ENCODE measurements at regions not wholly inside any gene's neighbourhood (a gene's known extent, or its start where the extent isn't known, plus 50 kb on each side); places are given as distances from the start of the nearest gene placed in this dataset.
"Not testable (repeated sequence)": the region's sequence is repeated elsewhere in the genome, so short reads cannot be mapped to it uniquely, and the experiment has no call there.

- no peak for DNase-seq (ENCODE audit: low read depth in 2 of 3, low spot score in 1 of 3)
Observed at GRCh38 chr13:61913183-61913582, 497.5 kb upstream of the PCDH20 start.

GRCh38 chr13:61908906-61909615 is 493.4 kb upstream of the PCDH20 start:
- no peak for DNase-seq (ENCODE audit: low read depth in 2 of 3, low spot score in 1 of 3)

- DNase-seq (ENCODE audit: low read depth in 2 of 3, low spot score in 1 of 3), result no peak
Observed at GRCh38 chr13:61905054-61905453, 489.4 kb upstream of the PCDH20 start.

DNA sequence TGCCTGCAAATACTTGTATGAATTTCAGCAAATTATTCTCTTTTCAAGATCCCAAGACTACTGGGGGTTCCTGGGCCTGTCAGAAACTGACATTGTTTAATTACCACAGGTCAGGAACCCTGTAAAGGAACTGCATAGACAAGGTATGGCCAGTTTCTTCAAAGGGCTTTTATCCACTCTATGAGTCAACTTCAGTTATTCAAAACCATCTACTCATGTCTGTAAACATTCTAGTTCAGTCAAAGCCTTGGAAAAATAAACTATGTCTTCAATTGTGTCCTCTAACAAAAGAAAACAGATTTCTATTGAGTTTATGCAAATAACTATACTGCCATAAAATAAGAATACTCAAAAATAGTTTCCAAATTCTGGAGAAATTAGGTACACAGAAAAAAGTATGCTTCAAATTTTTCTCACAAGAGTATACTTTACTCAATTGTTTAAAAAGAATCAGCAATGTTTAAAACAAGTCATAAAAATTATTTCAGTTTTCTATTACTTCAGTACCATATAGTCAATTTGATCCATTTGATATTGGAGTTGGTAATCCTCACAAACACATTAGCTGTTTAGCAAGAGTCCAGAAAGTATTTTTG is 486.4 kb upstream of the PCDH20 start:
- DNase-seq (ENCODE audit: low read depth in 2 of 3, low spot score in 1 of 3), result no peak

DNA sequence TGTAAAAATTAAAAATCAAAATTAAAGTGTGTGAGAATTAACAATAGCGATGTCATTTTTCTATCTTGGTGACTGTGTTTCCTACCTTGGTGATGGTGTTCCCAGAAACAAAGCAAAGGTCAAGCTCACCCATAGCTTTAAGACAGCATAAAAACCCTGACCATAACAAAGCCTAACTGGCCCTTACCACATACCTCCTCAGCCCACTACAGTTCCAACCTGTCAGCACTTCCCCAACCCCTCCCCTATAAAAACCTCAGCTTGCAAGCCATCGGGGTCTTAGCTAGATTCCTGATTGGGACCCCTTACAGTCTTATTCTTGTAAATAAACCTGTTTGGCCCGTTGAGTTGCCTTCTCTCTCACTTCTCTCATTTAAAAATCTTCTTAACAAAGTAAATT is 484.4 kb upstream of the PCDH20 start:
- DNase-seq (ENCODE audit: low read depth in 2 of 3, low spot score in 1 of 3), result no peak

DNA sequence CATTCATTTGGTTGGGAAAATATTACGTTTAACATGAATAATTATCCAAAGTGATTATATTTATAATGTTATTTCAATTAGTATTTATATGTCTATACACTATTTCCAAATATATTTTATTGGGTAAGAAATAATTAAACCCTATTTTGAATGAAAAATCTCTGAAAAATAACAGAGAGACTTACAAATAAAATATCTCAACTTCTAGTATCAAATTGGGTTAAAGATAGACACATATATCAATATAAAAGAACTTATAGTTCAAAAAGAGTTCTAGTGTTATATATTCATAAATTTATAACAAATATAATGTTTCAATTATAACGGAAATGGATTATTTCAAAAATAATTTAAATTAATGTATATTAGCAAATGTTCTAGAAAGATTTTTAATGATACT is 482.6 kb upstream of the PCDH20 start:
- DNase-seq (ENCODE audit: low read depth in 2 of 3, low spot score in 1 of 3), result no peak

GRCh38 chr13:61891401-61891800 is 475.8 kb upstream of the PCDH20 start:
- DNase-seq (ENCODE audit: low read depth in 2 of 3, low spot score in 1 of 3), result no peak

GRCh38 chr13:61884830-61885229 is 469.2 kb upstream of the PCDH20 start:
- no peak for DNase-seq (ENCODE audit: low read depth in 2 of 3, low spot score in 1 of 3)

DNA sequence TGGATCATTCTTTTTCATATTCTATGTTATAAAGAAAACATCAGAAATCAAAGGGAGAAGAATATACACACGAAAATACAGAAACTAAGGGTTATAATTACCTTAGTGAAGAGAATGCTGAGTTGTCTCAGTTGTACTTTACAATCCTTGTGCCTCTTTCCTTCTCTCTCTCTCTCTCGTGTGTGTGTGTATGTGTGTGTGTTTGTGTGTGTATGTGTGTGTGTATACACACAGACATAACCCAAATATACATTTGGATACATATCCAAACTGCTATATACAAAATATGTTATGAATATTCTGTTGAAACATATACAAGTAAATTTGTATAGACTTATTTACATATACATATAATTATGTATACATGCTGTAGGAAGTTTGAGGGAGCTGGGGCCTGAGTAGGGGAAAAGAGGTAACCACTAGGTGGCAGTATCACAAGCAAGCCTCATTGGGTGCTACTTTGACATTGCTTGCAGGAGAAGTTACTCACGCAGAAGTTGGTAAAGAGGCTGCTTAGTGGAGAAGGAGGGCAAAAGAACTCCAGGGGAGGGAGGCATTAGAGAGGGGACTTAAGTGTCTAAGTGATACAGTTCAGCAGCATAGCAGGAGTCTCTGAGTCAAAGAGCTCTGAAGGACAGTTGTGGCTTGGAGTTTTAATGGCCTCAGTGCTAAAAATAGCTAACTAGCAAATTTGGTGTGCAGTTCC is 465.1 kb upstream of the PCDH20 start:
- peak in 1 of 3 donors; percentile 8 for DNase-seq (ENCODE audit: low read depth in 2 of 3, low spot score in 1 of 3)

DNA sequence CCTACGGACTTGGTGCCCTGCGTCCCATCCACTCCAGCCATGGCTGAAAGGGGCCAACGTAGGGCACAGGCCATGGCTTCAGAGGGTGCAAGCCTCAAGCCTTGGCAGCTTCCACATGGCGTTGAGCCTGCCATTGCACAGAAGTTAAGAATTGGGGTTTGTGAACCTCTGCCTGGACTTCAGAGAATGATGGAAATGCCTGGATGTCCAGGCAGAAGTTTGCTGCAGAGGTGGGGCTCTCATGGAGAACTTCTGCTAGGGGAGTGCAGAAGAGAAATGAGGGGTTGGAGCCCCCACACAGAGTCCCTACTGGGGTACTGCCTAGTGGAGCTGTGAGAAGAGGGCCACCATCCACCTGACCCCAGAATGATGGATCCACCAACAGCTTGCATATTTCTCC is 462.9 kb upstream of the PCDH20 start:
- DNase-seq (ENCODE audit: low read depth in 2 of 3, low spot score in 1 of 3), result not testable (repeated sequence)

- no peak for DNase-seq (ENCODE audit: low read depth in 2 of 3, low spot score in 1 of 3)
Observed at GRCh38 chr13:61874970-61875579, 459.4 kb upstream of the PCDH20 start.

DNA sequence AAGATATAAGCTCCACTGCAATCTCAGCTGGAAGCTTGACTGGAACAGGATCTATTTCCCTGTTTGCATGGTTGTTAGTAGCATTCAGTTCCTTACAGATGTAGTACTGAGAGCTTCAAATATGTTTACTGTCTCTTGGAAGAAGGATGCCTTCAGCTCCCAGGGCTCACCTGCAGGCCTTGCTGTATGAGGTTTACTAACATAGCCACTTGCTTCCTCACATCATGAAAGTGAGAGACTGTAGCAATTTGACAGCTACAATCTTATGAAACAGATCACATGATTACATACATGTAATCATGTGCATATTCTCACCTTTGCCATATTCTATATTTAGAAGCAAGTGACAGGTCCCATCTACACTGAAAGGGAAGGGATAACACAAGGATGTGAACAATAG is 458.1 kb upstream of the PCDH20 start:
- no peak for DNase-seq (ENCODE audit: low read depth in 2 of 3, low spot score in 1 of 3)

DNA sequence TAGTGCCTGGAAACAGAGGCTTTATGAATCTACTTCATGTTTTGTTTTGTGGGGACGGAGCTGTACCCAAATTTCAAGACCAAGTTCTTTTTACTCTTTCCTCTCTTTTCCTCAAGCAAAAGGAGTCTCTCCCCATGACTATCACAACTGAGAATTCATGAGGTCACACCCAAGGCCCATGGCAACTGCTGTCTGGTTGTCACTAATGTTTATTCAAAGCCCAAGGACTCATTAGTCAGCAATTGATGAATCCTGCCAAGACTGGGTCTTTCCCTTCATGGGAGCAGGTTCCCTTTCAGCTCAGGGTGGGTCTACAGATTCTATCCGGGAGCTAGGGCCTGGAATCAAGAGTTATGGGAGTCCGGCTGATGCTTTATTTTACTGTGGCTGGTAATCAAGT is 441.5 kb upstream of the PCDH20 start:
- no peak for DNase-seq (ENCODE audit: low read depth in 2 of 3, low spot score in 1 of 3)

- no peak for DNase-seq (ENCODE audit: low read depth in 2 of 3, low spot score in 1 of 3)
Observed at GRCh38 chr13:61852116-61852619, 436.5 kb upstream of the PCDH20 start.

DNA sequence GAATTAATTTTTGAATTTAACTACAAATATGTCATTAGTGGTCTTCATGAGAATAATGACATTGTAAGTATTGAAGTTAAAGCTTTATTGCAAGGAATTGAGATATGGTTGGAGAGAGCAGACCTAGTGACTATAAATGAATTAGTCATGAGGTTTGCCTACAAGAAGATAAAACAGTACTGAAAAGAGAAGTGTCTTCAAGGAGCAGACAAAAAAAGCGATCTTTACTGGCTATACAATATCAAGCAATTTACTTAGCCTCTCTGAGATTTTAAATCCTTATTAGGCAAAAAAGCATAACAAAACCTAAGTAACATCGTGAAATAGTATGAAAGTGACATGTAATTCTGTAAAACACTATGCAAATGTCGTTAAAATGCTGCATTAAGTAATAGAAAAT is 435.1 kb upstream of the PCDH20 start:
- no peak for DNase-seq (ENCODE audit: low read depth in 2 of 3, low spot score in 1 of 3)

GRCh38 chr13:61838568-61838967 is 422.9 kb upstream of the PCDH20 start:
- no peak for DNase-seq (ENCODE audit: low read depth in 2 of 3, low spot score in 1 of 3)

- no peak for DNase-seq (ENCODE audit: low read depth in 2 of 3, low spot score in 1 of 3)
Observed at GRCh38 chr13:61833228-61833627, 417.6 kb upstream of the PCDH20 start.

- no peak for DNase-seq (ENCODE audit: low read depth in 2 of 3, low spot score in 1 of 3)
Observed at GRCh38 chr13:61831026-61831425, 415.4 kb upstream of the PCDH20 start.

- DNase-seq (ENCODE audit: low read depth in 2 of 3, low spot score in 1 of 3), result no peak
Observed at GRCh38 chr13:61830475-61830874, 414.8 kb upstream of the PCDH20 start.

DNA sequence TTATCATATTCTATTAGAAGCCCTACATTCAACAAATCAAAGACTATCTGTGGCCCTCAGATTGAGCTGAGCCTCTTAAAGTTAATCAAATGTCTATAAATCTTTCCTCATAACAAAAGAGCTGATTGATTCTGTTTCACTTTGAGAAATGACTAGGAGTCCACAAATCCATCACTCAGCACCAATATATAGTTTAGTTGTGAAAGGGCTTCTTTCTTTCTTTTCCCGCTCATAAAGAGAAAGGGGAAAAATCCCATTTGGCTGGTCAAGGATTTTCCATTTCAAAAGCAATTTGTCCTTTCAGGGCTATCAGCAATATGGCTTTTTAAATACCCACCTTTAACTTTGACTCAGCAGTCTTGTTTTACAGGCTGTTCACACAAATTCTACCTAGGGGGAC is 408.5 kb upstream of the PCDH20 start:
- DNase-seq (ENCODE audit: low read depth in 2 of 3, low spot score in 1 of 3), result no peak

GRCh38 chr13:61812286-61812685 is 396.6 kb upstream of the PCDH20 start:
- no peak for DNase-seq (ENCODE audit: low read depth in 2 of 3, low spot score in 1 of 3)

DNA sequence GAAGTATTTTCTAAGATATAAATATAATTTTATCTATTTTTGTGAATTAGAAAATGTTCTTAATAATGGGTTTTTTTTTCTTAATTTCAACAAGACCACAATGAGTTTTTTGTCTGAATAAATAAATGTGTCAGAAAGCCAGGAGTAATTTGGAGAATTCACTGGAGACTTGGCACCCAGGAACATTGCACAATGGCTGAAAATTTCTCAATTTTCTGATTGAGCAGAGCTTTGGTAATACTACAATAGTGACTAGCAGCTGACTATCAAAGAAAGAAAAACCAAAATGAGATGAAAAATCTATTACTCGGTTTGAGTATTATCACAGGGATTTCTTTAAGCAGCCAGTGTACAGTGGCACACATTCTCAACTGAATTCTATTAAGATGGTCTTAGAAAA is 394.4 kb upstream of the PCDH20 start:
- DNase-seq (ENCODE audit: low read depth in 2 of 3, low spot score in 1 of 3), result no peak
